Coronary artery (tissue), 2 donors: ENCODE measurements at regions not wholly inside any gene's neighbourhood (a gene's known extent, or its start where the extent isn't known, plus 50 kb on each side); places are given as distances from the start of the nearest gene placed in this dataset.

ENCODE experiments used
- DNase-seq: peaks from one replicate; pipeline ENCODE4 v3.0.0-alpha.2; 2017; ENCODE audit warnings: low spot score
- H3K27ac ChIP-seq, 2 donors: fragments of 200-600 bp; sonication (generic); one replicate each; pipeline ENCODE4 v1.5.1; 2016 to 2019
- H3K4me3 ChIP-seq: fragments of 200-600 bp; sonication (generic); 2 replicates; pipeline ENCODE4 v1.5.1; 2016; ENCODE audit warnings: mild to moderate bottlenecking, moderate library complexity
- CTCF ChIP-seq: fragments of 200-600 bp; sonication (generic); IDR thresholded peaks from one replicate; pipeline ENCODE4 v1.5.1; 2019; ENCODE audit warnings: antibody characterized with exemption

GRCh38 chr4:175407926-175408325, 404.1 kb downstream of the GPM6A start:
- TF ChIP-seq CTCF = no peak
- H3K27ac ChIP-seq = no peak overlapping the region
- no peak overlapping the region for H3K4me3 ChIP-seq
- DNase-seq = no peak

- no peak for DNase-seq
- H3K27ac ChIP-seq = no peak overlapping the region
- no peak for TF ChIP-seq CTCF
- no peak overlapping the region for H3K4me3 ChIP-seq
Observed at GRCh38 chr4:175411251-175411650, 400.8 kb downstream of the GPM6A start.

- Histone ChIP-seq H3K27ac (no peak overlapping the region), H3K4me3 (no peak overlapping the region)
- TF ChIP-seq CTCF = no peak
- no peak for DNase-seq
Observed at GRCh38 chr4:175412161-175412560, 399.9 kb downstream of the GPM6A start.

GRCh38 chr4:175412746-175413145, 399.3 kb downstream of the GPM6A start:
- no peak for TF ChIP-seq CTCF
- DNase-seq = no peak
- Histone ChIP-seq H3K27ac (no peak overlapping the region), H3K4me3 (no peak overlapping the region)

GRCh38 chr4:175413561-175413960, 398.5 kb downstream of the GPM6A start:
- H3K27ac ChIP-seq = no peak overlapping the region
- no peak for DNase-seq
- H3K4me3 ChIP-seq = no peak overlapping the region
- no peak for TF ChIP-seq CTCF

- no peak for DNase-seq
- TF ChIP-seq CTCF = no peak
- Histone ChIP-seq H3K4me3 (no peak overlapping the region), H3K27ac (no peak overlapping the region)
Observed at GRCh38 chr4:175414602-175415001, 397.5 kb downstream of the GPM6A start.

GRCh38 chr4:175418516-175418915, 393.5 kb downstream of the GPM6A start:
- DNase-seq = no peak
- no peak for TF ChIP-seq CTCF
- Histone ChIP-seq H3K27ac (no peak overlapping the region), H3K4me3 (no peak overlapping the region)
